ENCODE measurements at regions not wholly inside any gene's neighbourhood (a gene's known extent, or its start where the extent isn't known, plus 50 kb on each side); places are given as distances from the start of the nearest gene placed in this dataset.
"Not testable (repeated sequence)": the region's sequence is repeated elsewhere in the genome, so short reads cannot be mapped to it uniquely, and the experiment has no call there.

- TF ChIP-seq ESRRA (IDR thresholded peaks at IDR 0.05; ENCODE audit: borderline replicate concordance, low read length) (no peak), CBX2 (IDR thresholded peaks at IDR 0.05; ENCODE audit: borderline replicate concordance, low read depth) (no peak)
These were observed 94.8 kb upstream of the CDK13 start (continued) for GRCh38 chr7:39855325-39855674.

- POLR2A ChIA-PET, H3K4me2 ChIP-seq, H3K9me3 ChIP-seq, FAIRE-seq, H3K27ac ChIP-seq, H3K4me1 ChIP-seq, CTCF ChIA-PET, H3K4me3 ChIP-seq: not testable (repeated sequence)
- peak in 1 of 2 experiments; percentile 31 for DNase-seq (ENCODE audit: low read depth in 1 of 2, low spot score in 1 of 2)
- 0 out of 3 replicates have a peak, but pooled peaks have one; percentile 14 for TF ChIP-seq CTCF (IDR thresholded peaks at IDR 0.05)
- 43% methylated on average over 3 of the region's 3 CpGs for WGBS (ENCODE audit: missing lambda C conversion rate)
- ATAC-seq, result peak in 1 of 2 experiments; percentile 69; a peak in 3 of 6 replicates
These were observed 86.3 kb upstream of the CDK13 start for GRCh38 chr7:39863675-39864322.

DNA sequence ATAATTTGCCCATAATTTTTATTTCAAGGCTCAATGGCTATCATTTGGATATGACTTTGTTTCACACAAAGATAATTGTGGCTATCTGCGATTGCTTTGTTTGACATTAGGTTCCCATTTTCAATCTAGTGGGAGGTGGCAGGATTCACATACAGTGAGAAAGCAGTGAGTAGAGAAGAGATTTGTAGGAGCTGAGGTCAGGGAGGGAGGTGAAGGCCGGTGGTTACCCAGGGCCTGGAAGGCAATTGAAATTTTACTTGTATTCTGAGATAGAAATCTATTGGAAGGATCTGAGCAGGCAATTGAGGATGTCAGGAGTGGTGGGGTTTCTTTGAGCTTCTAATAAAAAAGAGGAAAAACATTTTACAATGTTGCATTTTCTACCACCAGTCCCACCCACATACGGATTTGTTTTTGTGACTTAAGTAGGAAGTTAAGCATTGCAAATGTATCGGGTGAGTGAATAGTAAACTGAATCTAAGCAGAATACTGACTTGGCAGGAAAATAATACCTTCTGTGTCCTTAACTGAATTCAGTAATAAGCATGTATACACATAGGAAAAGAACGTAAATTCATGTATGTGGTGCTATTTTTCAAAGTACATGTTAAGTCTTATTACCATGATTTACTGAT lies 80.1 kb upstream of the CDK13 start:
- FAIRE-seq; POLR2A ChIA-PET; H3K4me1 ChIP-seq; ATAC-seq; H3K4me2 ChIP-seq; H3K9me3 ChIP-seq; H3K27ac ChIP-seq; CTCF ChIA-PET; H3K4me3 ChIP-seq; DNase-seq (ENCODE audit: low read depth in 1 of 2, low spot score in 1 of 2): not testable (repeated sequence)
- WGBS (ENCODE audit: missing lambda C conversion rate), result 46% methylated on average over 5 of the region's 5 CpGs

DNA sequence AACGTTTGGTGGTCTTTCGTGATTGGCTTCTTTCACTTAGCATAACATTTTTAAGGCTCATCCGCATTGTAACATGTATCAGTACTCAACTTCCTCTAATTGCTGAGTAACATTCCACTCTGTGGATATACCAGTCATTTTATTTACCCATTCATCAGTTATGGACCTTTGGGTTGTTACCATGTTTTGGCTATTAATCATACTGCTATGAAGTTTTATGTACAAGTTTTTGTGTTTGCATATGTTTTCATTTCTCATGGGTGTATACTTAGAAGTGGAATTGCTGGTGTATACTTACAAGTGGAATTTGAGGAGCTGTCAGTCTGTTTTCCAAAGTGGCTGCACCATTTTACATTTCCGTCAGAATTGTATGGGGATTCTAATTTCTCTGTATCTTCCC lies 78.4 kb upstream of the CDK13 start:
- H3K4me3 ChIP-seq; H3K9me3 ChIP-seq; FAIRE-seq; CTCF ChIA-PET; DNase-seq (ENCODE audit: low read depth in 1 of 2, low spot score in 1 of 2); H3K4me1 ChIP-seq; ATAC-seq; H3K4me2 ChIP-seq; H3K27ac ChIP-seq; POLR2A ChIA-PET: not testable (repeated sequence)
- 70% methylated on average over 4 of the region's 4 CpGs for WGBS (ENCODE audit: missing lambda C conversion rate)

- Histone ChIP-seq H3K27ac (no peak overlapping the region), H3K4me3 (no peak overlapping the region), H3K4me2 (no peak overlapping the region), H3K4me1 (no peaks in the 10 kb centered on the region), H3K9me3 (peaks cover 22% of the 10 kb centered on the region)
- 3% methylated on average over 1 of the region's 1 CpG for WGBS (ENCODE audit: missing lambda C conversion rate)
- ATAC-seq (no peak), DNase-seq (ENCODE audit: low read depth in 1 of 2, low spot score in 1 of 2) (no peak), FAIRE-seq (no peak)
- ChIA-PET POLR2A (no interaction called here), CTCF (interaction anchor here (1.1 to 1.3 kb wide), 2 partner anchors 15 to 18 kb away, joined by 3 to 7 read pairs; no protein-coding TSS in a partner anchor)
- TF ChIP-seq SMC3 (IDR thresholded peaks at IDR 0.05), result no peak
- no peak for TF ChIP-seq MYC (IDR thresholded peaks at IDR 0.05; ENCODE audit: borderline replicate concordance, low read length)
- no peak for TF ChIP-seq FOSB (CRISPR knock-in tag; IDR thresholded peaks at IDR 0.05)
- TF ChIP-seq EP300 (IDR thresholded peaks at IDR 0.05), result no peak
- no peak for TF ChIP-seq POLR2AphosphoS2 (conservative IDR thresholded peaks at IDR 0.05; ENCODE audit: low read length)
- TF ChIP-seq NFE2L2 (conservative IDR thresholded peaks at IDR 0.05; ENCODE audit: low read length), result no peak
These were observed 69.5 kb upstream of the CDK13 start for GRCh38 chr7:39880556-39880955.

DNA sequence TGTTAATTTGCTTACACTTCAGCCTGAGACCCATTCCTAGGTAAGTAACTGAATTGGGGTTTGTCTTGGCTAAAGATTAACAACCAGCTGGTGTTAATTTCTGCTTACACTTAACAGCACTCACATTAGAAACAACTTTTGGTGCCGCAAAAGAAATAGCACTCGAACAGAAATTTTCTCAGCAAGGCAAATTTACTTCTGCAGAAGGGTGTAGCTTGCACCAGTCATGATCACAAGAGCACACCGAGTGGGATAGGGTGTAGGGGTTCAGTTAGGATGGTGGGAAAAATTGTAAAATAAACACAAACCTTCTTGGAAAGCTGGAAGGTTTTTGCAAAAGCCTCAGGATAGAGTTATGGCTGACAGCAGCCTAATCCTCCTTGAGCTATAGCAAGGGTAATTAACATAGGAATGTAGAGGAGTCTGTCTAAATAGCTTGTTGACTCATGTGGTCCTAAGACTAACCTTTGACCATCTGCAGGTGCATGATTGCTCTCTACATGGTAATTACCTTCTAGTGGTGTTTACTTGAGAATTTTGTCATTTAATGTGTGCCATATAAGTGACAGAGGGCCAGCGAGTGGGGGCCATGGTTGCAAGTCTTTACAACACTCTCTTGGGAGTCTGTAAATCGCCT lies 67.8 kb upstream of the CDK13 start:
- FAIRE-seq, result no peak
- Histone ChIP-seq H3K4me2 (no peak overlapping the region), H3K4me3 (no peak overlapping the region), H3K9me3 (peaks cover 22% of the 10 kb centered on the region), H3K27ac (no peak overlapping the region), H3K4me1 (no peaks in the 10 kb centered on the region)
- WGBS (ENCODE audit: missing lambda C conversion rate), result 37% methylated on average over 5 of the region's 5 CpGs
- TF ChIP-seq ZC3H11A (IDR thresholded peaks at IDR 0.05) (no peak), EHMT2 (IDR thresholded peaks at IDR 0.05; ENCODE audit: low read depth) (no peak), BHLHE40 (IDR thresholded peaks at IDR 0.05; ENCODE audit: low read depth, low read length) (no peak), MAFK (IDR thresholded peaks at IDR 0.05; ENCODE audit: partially characterized antibody) (no peak), KDM1A (IDR thresholded peaks at IDR 0.05; ENCODE audit: low read depth) (no peak), JUN (IDR thresholded peaks at IDR 0.05) (no peak), ELK1 (IDR thresholded peaks at IDR 0.05; ENCODE audit: low read depth, low read length) (no peak), NPAS2 (CRISPR knock-in tag; IDR thresholded peaks at IDR 0.05; ENCODE audit: borderline replicate concordance) (no peak), PHF8 (IDR thresholded peaks at IDR 0.05; ENCODE audit: borderline replicate concordance, low read depth) (no peak), RAD21 (conservative IDR thresholded peaks at IDR 0.05 in 1 of 2, IDR thresholded peaks at IDR 0.05 in 1 of 2) (no peak)
- TF ChIP-seq, protein P1, sequence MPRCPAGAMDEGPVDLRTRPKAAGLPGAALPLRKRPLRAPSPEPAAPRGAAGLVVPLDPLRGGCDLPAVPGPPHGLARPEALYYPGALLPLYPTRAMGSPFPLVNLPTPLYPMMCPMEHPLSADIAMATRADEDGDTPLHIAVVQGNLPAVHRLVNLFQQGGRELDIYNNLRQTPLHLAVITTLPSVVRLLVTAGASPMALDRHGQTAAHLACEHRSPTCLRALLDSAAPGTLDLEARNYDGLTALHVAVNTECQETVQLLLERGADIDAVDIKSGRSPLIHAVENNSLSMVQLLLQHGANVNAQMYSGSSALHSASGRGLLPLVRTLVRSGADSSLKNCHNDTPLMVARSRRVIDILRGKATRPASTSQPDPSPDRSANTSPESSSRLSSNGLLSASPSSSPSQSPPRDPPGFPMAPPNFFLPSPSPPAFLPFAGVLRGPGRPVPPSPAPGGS (IDR thresholded peaks at IDR 0.05), result no peak
- ChIA-PET POLR2A (no interaction called here), CTCF (interaction anchor here (1.0 to 2.7 kb wide), 2 partner anchors 9 to 14 kb away, joined by 3 to 9 read pairs; no protein-coding TSS in a partner anchor)
- DNase-seq (ENCODE audit: low read depth in 1 of 2, low spot score in 1 of 2), result no peak
- no peak for ATAC-seq
